Chondrocyte (in vitro differentiated cells): ENCODE measurements at regions not wholly inside any gene's neighbourhood (a gene's known extent, or its start where the extent isn't known, plus 50 kb on each side); places are given as distances from the start of the nearest gene placed in this dataset.

Source experiments
- DNase-seq: peaks from one replicate; pipeline ENCODE4 v3.0.0; 2021; ENCODE audit warnings: mixed read lengths, low spot score
- H3K27ac Mint-ChIP-seq: one replicate; pipeline ENCODE4 v1.8.0; 2021; ENCODE audit warnings: mild to moderate bottlenecking, moderate library complexity, mixed read lengths; ENCODE audit not compliant: unreplicated experiment
- H3K27me3 Mint-ChIP-seq: 2 replicates; pipeline ENCODE4 v1.8.0; 2021; ENCODE audit warnings: low read depth, mixed read lengths
- H3K36me3 Mint-ChIP-seq: 2 replicates; pipeline ENCODE4 v1.8.0; 2021; ENCODE audit warnings: low read depth, mixed read lengths
- H3K4me1 Mint-ChIP-seq: 2 replicates; pipeline ENCODE4 v1.8.0; 2021; ENCODE audit warnings: low read depth, mild to moderate bottlenecking, mixed read lengths
- H3K4me3 Mint-ChIP-seq: one replicate; pipeline ENCODE4 v1.8.0; 2021; ENCODE audit warnings: mild to moderate bottlenecking, moderate library complexity, mixed read lengths; ENCODE audit not compliant: unreplicated experiment
- H3K9me3 Mint-ChIP-seq: 2 replicates; pipeline ENCODE4 v1.8.0; 2021; ENCODE audit warnings: low read depth, mixed read lengths
- TF ChIP-seq, protein P1 (sequence below): fragments of 200-600 bp; sonication (generic); IDR thresholded peaks from 2 replicates; pipeline ENCODE4 v1.5.0; 2021; ENCODE audit warnings: antibody characterized with exemption, mild to moderate bottlenecking, moderate library complexity

DNA sequence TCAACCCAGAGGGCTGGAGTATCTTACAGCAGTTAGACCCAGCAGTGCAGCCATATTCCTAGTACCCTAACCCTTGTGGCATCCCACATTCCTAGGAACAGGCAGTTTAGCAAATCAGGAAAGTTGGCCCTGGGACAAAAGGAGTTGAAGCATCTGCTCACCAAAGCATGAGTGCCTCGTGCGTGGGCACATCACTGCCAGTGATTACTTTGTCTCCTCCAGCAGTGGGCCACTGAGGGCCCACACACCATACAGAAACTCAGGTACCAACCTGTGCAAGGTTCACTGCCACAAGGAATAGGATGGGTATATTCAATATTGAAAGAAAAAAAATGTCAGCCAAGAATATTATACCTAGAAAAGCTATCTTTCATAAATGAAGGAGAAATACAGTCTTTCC lies 227.5 kb upstream of the CNTN5 start:
- no peak overlapping the region for H3K27ac Mint-ChIP-seq
- H3K36me3 Mint-ChIP-seq: no peaks in the 10 kb centered on the region
- H3K4me1 Mint-ChIP-seq: no peaks in the 10 kb centered on the region
- TF ChIP-seq, protein P1, sequence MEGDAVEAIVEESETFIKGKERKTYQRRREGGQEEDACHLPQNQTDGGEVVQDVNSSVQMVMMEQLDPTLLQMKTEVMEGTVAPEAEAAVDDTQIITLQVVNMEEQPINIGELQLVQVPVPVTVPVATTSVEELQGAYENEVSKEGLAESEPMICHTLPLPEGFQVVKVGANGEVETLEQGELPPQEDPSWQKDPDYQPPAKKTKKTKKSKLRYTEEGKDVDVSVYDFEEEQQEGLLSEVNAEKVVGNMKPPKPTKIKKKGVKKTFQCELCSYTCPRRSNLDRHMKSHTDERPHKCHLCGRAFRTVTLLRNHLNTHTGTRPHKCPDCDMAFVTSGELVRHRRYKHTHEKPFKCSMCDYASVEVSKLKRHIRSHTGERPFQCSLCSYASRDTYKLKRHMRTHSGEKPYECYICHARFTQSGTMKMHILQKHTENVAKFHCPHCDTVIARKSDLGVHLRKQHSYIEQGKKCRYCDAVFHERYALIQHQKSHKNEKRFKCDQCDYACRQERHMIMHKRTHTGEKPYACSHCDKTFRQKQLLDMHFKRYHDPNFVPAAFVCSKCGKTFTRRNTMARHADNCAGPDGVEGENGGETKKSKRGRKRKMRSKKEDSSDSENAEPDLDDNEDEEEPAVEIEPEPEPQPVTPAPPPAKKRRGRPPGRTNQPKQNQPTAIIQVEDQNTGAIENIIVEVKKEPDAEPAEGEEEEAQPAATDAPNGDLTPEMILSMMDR: no peak
- H3K9me3 Mint-ChIP-seq: peaks cover 17% of the 10 kb centered on the region
- no peaks in the 10 kb centered on the region for H3K27me3 Mint-ChIP-seq
- no peak for DNase-seq
- H3K4me3 Mint-ChIP-seq: no peak overlapping the region

DNA sequence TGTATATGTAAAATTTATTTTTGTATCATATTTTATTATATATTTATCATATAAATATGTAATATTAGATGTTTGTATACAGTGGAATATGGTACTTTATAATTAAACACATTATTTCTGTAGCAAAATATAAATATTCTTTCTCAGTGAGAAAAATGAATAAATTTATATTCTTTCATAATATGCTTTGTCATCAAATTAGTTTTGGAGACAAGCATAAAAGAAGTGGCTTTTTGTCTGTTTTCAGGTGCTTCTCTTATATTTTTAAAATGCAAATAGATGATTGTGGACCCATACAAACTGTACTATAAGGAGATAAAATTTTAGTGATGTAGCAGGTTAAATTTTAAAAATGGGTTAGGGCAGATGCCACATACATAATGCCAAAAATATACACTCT lies 222.4 kb upstream of the CNTN5 start:
- no peaks in the 10 kb centered on the region for H3K4me1 Mint-ChIP-seq
- H3K36me3 Mint-ChIP-seq: no peaks in the 10 kb centered on the region
- H3K9me3 Mint-ChIP-seq: peaks cover 21% of the 10 kb centered on the region
- H3K27me3 Mint-ChIP-seq: no peaks in the 10 kb centered on the region
- no peak overlapping the region for H3K4me3 Mint-ChIP-seq
- TF ChIP-seq, protein P1: no peak
- DNase-seq: no peak
- H3K27ac Mint-ChIP-seq: no peak overlapping the region

DNA sequence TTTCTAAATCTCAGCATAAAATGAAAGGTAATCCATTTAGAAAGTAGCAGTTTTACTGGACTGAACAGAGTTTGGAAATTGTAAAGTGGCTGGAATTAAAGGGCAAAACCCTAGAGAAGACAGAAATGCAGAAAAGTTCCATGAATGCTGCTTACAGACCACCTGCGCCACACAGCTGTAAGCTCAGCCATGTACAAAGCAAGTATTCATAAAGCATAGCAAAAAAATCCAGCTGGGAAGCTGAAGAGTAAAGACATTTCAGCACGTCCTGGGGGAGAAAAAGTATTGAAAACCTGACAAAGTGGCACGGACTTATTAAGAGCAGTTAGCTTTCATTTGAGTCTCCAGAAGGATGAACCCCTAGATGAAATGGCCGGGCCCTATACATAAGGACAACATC lies 220.1 kb upstream of the CNTN5 start:
- Mint-ChIP-seq H3K4me1 (no peaks in the 10 kb centered on the region), H3K9me3 (peaks cover 17% of the 10 kb centered on the region), H3K27ac (no peak overlapping the region), H3K4me3 (no peak overlapping the region), H3K36me3 (no peaks in the 10 kb centered on the region), H3K27me3 (no peaks in the 10 kb centered on the region)
- no peak for DNase-seq
- TF ChIP-seq, protein P1: no peak

DNA sequence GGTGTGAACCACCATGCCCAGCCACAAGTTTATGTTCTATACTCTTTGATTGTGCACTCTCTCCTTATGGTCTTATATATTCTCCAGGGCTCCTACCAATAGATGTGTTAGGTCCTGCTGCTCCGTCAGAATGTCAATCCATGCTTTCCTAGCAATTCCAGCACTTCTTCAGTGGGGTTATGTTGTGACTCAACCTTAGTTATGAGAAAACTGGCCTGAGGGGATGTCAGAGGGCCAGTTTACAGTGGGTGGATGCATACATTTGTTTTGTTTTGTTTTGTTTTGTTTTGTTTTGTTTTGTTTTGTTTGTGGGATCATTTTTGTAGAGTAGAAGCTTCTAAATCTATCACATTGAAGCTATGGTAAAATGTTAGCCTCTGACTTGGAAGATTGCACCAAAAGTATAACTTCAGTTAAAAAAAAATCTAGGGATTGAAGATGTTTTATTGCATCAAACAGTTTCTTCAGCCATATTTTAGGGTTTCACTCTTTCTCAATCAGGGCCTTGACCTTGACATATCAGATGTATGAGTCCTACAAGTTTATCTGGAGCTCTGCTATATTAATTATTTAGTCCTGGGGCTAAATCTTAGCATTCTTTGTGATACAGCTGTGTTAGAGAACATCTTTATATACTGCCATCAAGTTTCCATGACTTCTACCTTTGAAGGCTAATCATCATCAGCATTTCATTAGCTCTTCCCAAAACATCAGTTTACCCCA lies 191.6 kb upstream of the CNTN5 start:
- H3K9me3 Mint-ChIP-seq: peaks cover 4% of the 10 kb centered on the region
- TF ChIP-seq, protein P1: no peak
- no peak for DNase-seq
- no peaks in the 10 kb centered on the region for H3K4me1 Mint-ChIP-seq
- H3K4me3 Mint-ChIP-seq: no peak overlapping the region
- no peaks in the 10 kb centered on the region for H3K27me3 Mint-ChIP-seq
- H3K36me3 Mint-ChIP-seq: no peaks in the 10 kb centered on the region
- H3K27ac Mint-ChIP-seq: no peak overlapping the region

DNA sequence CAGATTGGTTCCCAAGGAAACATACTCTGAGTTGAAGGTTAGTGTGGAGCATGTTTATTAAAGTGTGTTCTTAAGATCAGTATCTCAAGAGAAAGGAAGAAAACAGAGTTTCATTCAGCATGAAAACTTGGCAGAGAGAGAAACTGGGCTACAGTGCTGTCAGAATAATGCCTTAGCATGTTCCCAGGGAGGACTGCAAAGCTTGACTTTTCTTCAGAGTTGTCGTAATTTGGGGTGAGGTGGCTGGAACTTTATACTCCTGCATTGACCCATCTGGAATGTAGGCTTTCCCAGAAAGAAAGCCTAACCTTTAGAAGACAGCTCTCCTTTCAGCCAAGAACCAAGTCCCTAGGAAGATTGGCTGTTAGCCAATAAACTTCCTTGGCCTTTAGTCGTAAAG lies 190.8 kb upstream of the CNTN5 start:
- TF ChIP-seq, protein P1: no peak
- Mint-ChIP-seq H3K9me3 (peaks cover 6% of the 10 kb centered on the region), H3K27ac (no peak overlapping the region), H3K36me3 (no peaks in the 10 kb centered on the region), H3K4me1 (no peaks in the 10 kb centered on the region), H3K4me3 (no peak overlapping the region), H3K27me3 (no peaks in the 10 kb centered on the region)
- no peak for DNase-seq
